Endothelial cell of umbilical vein (primary cell): ENCODE measurements at regions not wholly inside any gene's neighbourhood (a gene's known extent, or its start where the extent isn't known, plus 50 kb on each side); places are given as distances from the start of the nearest gene placed in this dataset.

Experiments
- CTCF ChIP-seq, 2 donors: IDR thresholded peaks; 1 replicate in 1 of 2; 2 replicates in 1 of 2; pipeline ENCODE4 v1.5.1; 2011; ENCODE audit warnings: low read length in 2 of 2, mild to moderate bottlenecking in 2 of 2, moderate library complexity in 2 of 2, control low read depth in 1 of 2, inconsistent platforms in 1 of 2, low read depth in 1 of 2; ENCODE audit not compliant: insufficient read depth in 1 of 2; ENCODE audit errors: extremely low read depth in 1 of 2
- EZH2 ChIP-seq: IDR thresholded peaks from 2 replicates; pipeline ENCODE4 v1.6.1; 2012; ENCODE audit warnings: borderline replicate concordance, low read depth, mild to moderate bottlenecking, moderate library complexity, low read length, inconsistent platforms; ENCODE audit not compliant: severe bottlenecking
- FOS ChIP-seq: IDR thresholded peaks from 2 replicates; pipeline ENCODE4 v1.6.1; 2011; ENCODE audit warnings: mild to moderate bottlenecking, low read length, moderate library complexity, borderline replicate concordance; ENCODE audit not compliant: insufficient read depth
- JUN ChIP-seq: IDR thresholded peaks from 2 replicates; pipeline ENCODE4 v1.6.1; 2011; ENCODE audit warnings: borderline replicate concordance, low read depth; ENCODE audit not compliant: insufficient read length, insufficient read depth
- MYC ChIP-seq: IDR thresholded peaks from one replicate; pipeline ENCODE4 v1.6.1; 2011; ENCODE audit warnings: mild to moderate bottlenecking, low read depth, low read length
- POLR2A ChIP-seq: IDR thresholded peaks from 2 replicates; pipeline ENCODE4 v1.6.1; 2012; ENCODE audit warnings: low read depth, mild to moderate bottlenecking, control low read depth, low read length
- POLR2AphosphoS5 ChIP-seq: IDR thresholded peaks from 2 replicates; pipeline ENCODE4 v1.6.1; 2012; ENCODE audit warnings: low read depth, mild to moderate bottlenecking, control low read depth, low read length, moderate library complexity; ENCODE audit not compliant: insufficient read depth

GRCh38 chr20:60624066-60624465 lies 628.0 kb upstream of the CDH4 start:
- TF ChIP-seq CTCF (IDR thresholded peaks at IDR 0.05; ENCODE audit: extremely low read depth in 1 of 2, insufficient read depth in 1 of 2, low read depth in 1 of 2, low read length in 2 of 2): no peak
- no peak for TF ChIP-seq MYC
- no peak for TF ChIP-seq POLR2A
- no peak for TF ChIP-seq JUN
- no peak for TF ChIP-seq EZH2
- no peak for TF ChIP-seq POLR2AphosphoS5
- no peak for TF ChIP-seq FOS
